ENCODE measurements at regions not wholly inside any gene's neighbourhood (a gene's known extent, or its start where the extent isn't known, plus 50 kb on each side); places are given as distances from the start of the nearest gene placed in this dataset.

DNA sequence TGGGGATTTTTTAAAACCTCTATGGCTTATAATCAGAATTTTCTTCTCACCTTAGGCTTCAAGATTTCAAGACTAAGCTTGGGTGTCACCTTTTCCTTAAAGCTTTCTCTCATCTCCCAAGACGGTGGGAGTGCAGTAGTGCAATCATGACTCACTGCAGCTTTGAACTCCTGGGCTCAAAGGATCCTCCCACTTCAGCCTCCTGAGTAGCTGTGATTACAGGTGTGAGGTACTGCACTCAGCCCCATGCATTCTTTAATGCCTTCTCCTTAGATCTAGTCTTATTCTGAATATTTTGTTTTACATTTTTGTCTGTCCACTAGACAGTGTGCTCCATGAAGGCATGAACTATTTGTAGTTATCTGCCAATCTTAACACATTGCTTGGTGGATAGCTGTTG lies 55.7 kb upstream of the FAT3 start:
- H2AFZ ChIP-seq (ENCODE audit: insufficient read depth, low read depth, low read length, poor library complexity, severe bottlenecking), result no peak overlapping the region
- no peak overlapping the region for H3K4me2 ChIP-seq (replicated peaks; ENCODE audit: low read depth, low read length, poor library complexity, severe bottlenecking)
- H3K27me3 ChIP-seq (replicated peaks in 1 of 4; ENCODE audit: control extremely low read depth in 1 of 4, control insufficient read depth in 3 of 4, insufficient read depth in 4 of 4, low read length in 3 of 4), result no peaks in the 10 kb centered on the region
- H3K27ac ChIP-seq (ENCODE audit: low read length in 2 of 2), result no peak overlapping the region
- TF ChIP-seq, protein P1, sequence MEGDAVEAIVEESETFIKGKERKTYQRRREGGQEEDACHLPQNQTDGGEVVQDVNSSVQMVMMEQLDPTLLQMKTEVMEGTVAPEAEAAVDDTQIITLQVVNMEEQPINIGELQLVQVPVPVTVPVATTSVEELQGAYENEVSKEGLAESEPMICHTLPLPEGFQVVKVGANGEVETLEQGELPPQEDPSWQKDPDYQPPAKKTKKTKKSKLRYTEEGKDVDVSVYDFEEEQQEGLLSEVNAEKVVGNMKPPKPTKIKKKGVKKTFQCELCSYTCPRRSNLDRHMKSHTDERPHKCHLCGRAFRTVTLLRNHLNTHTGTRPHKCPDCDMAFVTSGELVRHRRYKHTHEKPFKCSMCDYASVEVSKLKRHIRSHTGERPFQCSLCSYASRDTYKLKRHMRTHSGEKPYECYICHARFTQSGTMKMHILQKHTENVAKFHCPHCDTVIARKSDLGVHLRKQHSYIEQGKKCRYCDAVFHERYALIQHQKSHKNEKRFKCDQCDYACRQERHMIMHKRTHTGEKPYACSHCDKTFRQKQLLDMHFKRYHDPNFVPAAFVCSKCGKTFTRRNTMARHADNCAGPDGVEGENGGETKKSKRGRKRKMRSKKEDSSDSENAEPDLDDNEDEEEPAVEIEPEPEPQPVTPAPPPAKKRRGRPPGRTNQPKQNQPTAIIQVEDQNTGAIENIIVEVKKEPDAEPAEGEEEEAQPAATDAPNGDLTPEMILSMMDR (IDR thresholded peaks at IDR 0.05), result no peak
- TF ChIP-seq EZH2 (IDR thresholded peaks at IDR 0.05; ENCODE audit: borderline replicate concordance, insufficient read depth, low read depth, low read length, poor library complexity, severe bottlenecking), result no peak
- no peak overlapping the region for H3K4me3 Mint-ChIP-seq
- H3K9me3 Mint-ChIP-seq (ENCODE audit: insufficient read depth), result no peaks in the 10 kb centered on the region
- no peak overlapping the region for H3K9ac ChIP-seq (ENCODE audit: low read length)
- H3K9me3 ChIP-seq (ENCODE audit: control extremely low read depth in 1 of 3, control insufficient read depth in 2 of 3, insufficient read depth in 1 of 3, low read length in 2 of 3), result no peaks in the 10 kb centered on the region
- H3K36me3 ChIP-seq (replicated peaks in 1 of 2; ENCODE audit: control extremely low read depth in 1 of 2, control insufficient read depth in 1 of 2, extremely low read depth in 1 of 2, insufficient read depth in 2 of 2, low read length in 1 of 2), result no peaks in the 10 kb centered on the region
- no peak overlapping the region for H3K27ac Mint-ChIP-seq
- no peak overlapping the region for H3K4me3 ChIP-seq (ENCODE audit: control extremely low read depth in 1 of 5, extremely low read depth in 1 of 5, insufficient read depth in 1 of 5, low read depth in 2 of 5, low read length in 4 of 5)
- no peaks in the 10 kb centered on the region for H3K27me3 Mint-ChIP-seq
- ChIA-PET CTCF (no interaction called here), POLR2A (no interaction called here)
- WGBS (ENCODE audit: insufficient coverage), result no CpG with 5 or more reads among the region's 1 CpG
- ATAC-seq (ENCODE audit: low read depth) (no peak), DNase-seq (no peak)
- no peaks in the 10 kb centered on the region for H3K4me1 ChIP-seq (ENCODE audit: control insufficient read depth in 2 of 2, insufficient read depth in 2 of 2, low read length in 2 of 2)
- intact Hi-C loops (cut with micrococcal nuclease), result no loop called here
- no peaks in the 10 kb centered on the region for H3K4me1 Mint-ChIP-seq
- no peaks in the 10 kb centered on the region for H3K79me2 ChIP-seq (ENCODE audit: control insufficient read depth, insufficient read depth, low read length)
- no peaks in the 10 kb centered on the region for H4K20me1 ChIP-seq (ENCODE audit: control insufficient read depth, insufficient read depth, low read length, poor library complexity, severe bottlenecking)

DNA sequence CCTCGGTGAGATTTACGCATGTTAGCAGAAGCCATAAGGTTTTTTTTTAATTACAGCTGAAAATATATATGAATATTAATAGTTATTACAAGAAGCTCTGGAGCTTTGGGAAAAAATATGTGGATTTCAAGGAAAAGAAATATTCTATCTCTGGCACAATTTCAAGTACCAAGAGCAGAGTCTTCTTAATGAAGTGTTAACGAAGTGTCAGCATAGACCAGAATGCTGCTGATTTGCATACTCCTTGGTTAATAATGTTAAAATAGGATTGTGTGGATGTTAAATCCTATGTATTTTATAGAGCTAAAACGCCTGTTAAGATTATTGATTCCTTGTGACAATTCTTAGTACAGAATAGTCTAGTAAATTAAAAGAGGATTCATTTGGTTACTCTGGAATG lies 57.0 kb upstream of the FAT3 start:
- DNase-seq, result no peak
- H3K4me3 Mint-ChIP-seq, result no peak overlapping the region
- Histone ChIP-seq H3K9ac (ENCODE audit: low read length) (no peak overlapping the region), H3K27ac (ENCODE audit: low read length in 2 of 2) (no peak overlapping the region), H3K27me3 (replicated peaks in 1 of 4; ENCODE audit: control extremely low read depth in 1 of 4, control insufficient read depth in 3 of 4, insufficient read depth in 4 of 4, low read length in 3 of 4) (no peaks in the 10 kb centered on the region), H3K4me3 (ENCODE audit: control extremely low read depth in 1 of 5, extremely low read depth in 1 of 5, insufficient read depth in 1 of 5, low read depth in 2 of 5, low read length in 4 of 5) (no peak overlapping the region), H3K36me3 (replicated peaks in 1 of 2; ENCODE audit: control extremely low read depth in 1 of 2, control insufficient read depth in 1 of 2, extremely low read depth in 1 of 2, insufficient read depth in 2 of 2, low read length in 1 of 2) (no peaks in the 10 kb centered on the region), H3K9me3 (ENCODE audit: control extremely low read depth in 1 of 3, control insufficient read depth in 2 of 3, insufficient read depth in 1 of 3, low read length in 2 of 3) (no peaks in the 10 kb centered on the region), H3K4me1 (ENCODE audit: control insufficient read depth in 2 of 2, insufficient read depth in 2 of 2, low read length in 2 of 2) (no peaks in the 10 kb centered on the region), H4K20me1 (ENCODE audit: control insufficient read depth, insufficient read depth, low read length, poor library complexity, severe bottlenecking) (no peaks in the 10 kb centered on the region), H2AFZ (ENCODE audit: insufficient read depth, low read depth, low read length, poor library complexity, severe bottlenecking) (no peak overlapping the region), H3K4me2 (replicated peaks; ENCODE audit: low read depth, low read length, poor library complexity, severe bottlenecking) (no peak overlapping the region), H3K79me2 (ENCODE audit: control insufficient read depth, insufficient read depth, low read length) (no peaks in the 10 kb centered on the region)
- H3K9me3 Mint-ChIP-seq (ENCODE audit: insufficient read depth), result no peaks in the 10 kb centered on the region
- no peak for ATAC-seq (ENCODE audit: low read depth)
- CTCF ChIA-PET, result no interaction called here
- H3K4me1 Mint-ChIP-seq, result no peaks in the 10 kb centered on the region
- POLR2A ChIA-PET, result no interaction called here
- no peaks in the 10 kb centered on the region for H3K27me3 Mint-ChIP-seq
- intact Hi-C loops (cut with micrococcal nuclease), result no loop called here
- WGBS (ENCODE audit: insufficient coverage), result 100% methylated on average over 1 of the region's 4 CpGs
- no peak for TF ChIP-seq EZH2 (IDR thresholded peaks at IDR 0.05; ENCODE audit: borderline replicate concordance, insufficient read depth, low read depth, low read length, poor library complexity, severe bottlenecking)
- TF ChIP-seq, protein P1 (IDR thresholded peaks at IDR 0.05), result no peak
- H3K27ac Mint-ChIP-seq, result no peak overlapping the region
